GM23338 (cell line): ENCODE measurements at regions not wholly inside any gene's neighbourhood (a gene's known extent, or its start where the extent isn't known, plus 50 kb on each side); places are given as distances from the start of the nearest gene placed in this dataset.

Experiments
- ATAC-seq: fragments of 200-7000 bp; cut with Tn5 transposase; 3 replicates; pipeline ENCODE4 v1.9.1; 2020
- DNase-seq: peaks from one replicate; pipeline ENCODE4 v3.0.0-alpha.2; 2015; ENCODE audit warnings: low spot score
- H2AFZ ChIP-seq: fragments of 200-600 bp; sonication (generic); 2 replicates; pipeline ENCODE4 v1.8.0; 2016; ENCODE audit warnings: antibody characterized with exemption, mild to moderate bottlenecking, moderate library complexity
- H3F3A ChIP-seq: fragments of 200-600 bp; sonication (generic); replicated peaks from 2 replicates; pipeline ENCODE4 v1.8.0; 2017; ENCODE audit warnings: antibody characterized with exemption, mixed run types, low read depth
- H3K27ac ChIP-seq: fragments of 200-600 bp; sonication (generic); 2 replicates; pipeline ENCODE4 v1.6.1; 2016; ENCODE audit warnings: low read depth
- H3K27me3 ChIP-seq: fragments of 200-600 bp; sonication (generic); 2 replicates; pipeline ENCODE4 v1.8.0; 2016; ENCODE audit warnings: mild to moderate bottlenecking, mixed run types, moderate library complexity; ENCODE audit not compliant: insufficient read depth
- H3K36me3 ChIP-seq: fragments of 200-600 bp; sonication (generic); 2 replicates; pipeline ENCODE4 v1.8.0; 2016; ENCODE audit warnings: mild to moderate bottlenecking; ENCODE audit not compliant: insufficient read depth
- H3K4me1 ChIP-seq: fragments of 200-600 bp; sonication (generic); 2 replicates; pipeline ENCODE4 v1.8.0; 2016; ENCODE audit warnings: mild to moderate bottlenecking, moderate library complexity; ENCODE audit not compliant: insufficient read depth
- H3K4me2 ChIP-seq: fragments of 200-600 bp; sonication (generic); 2 replicates; pipeline ENCODE4 v1.7.1; 2017; ENCODE audit warnings: mixed run types
- H3K4me3 ChIP-seq: fragments of 200-600 bp; sonication (generic); 2 replicates; pipeline ENCODE4 v1.6.1; 2016; ENCODE audit warnings: mixed run types
- H3K79me2 ChIP-seq: fragments of 200-600 bp; sonication (generic); replicated peaks from 2 replicates; pipeline ENCODE4 v1.8.0; 2017; ENCODE audit warnings: mild to moderate bottlenecking; ENCODE audit not compliant: insufficient read depth
- H3K9me2 ChIP-seq: fragments of 200-600 bp; sonication (generic); 2 replicates; pipeline ENCODE4 v1.8.0; 2017; ENCODE audit not compliant: insufficient read depth
- H4K20me1 ChIP-seq: fragments of 200-600 bp; sonication (generic); replicated peaks from 2 replicates; pipeline ENCODE4 v1.8.0; 2017; ENCODE audit warnings: mild to moderate bottlenecking; ENCODE audit not compliant: insufficient read depth
- H3K27ac Mint-ChIP-seq: 2 replicates; pipeline ENCODE4 v1.8.0; 2020; ENCODE audit warnings: inconsistent platforms, mild to moderate bottlenecking, moderate library complexity, mixed read lengths
- H3K27me3 Mint-ChIP-seq: 3 replicates; pipeline ENCODE4 v1.8.0; 2022; ENCODE audit warnings: low read depth, mild to moderate bottlenecking, moderate library complexity, mixed read lengths, inconsistent platforms; ENCODE audit not compliant: insufficient read depth, poor library complexity
- H3K36me3 Mint-ChIP-seq: 3 replicates; pipeline ENCODE4 v1.8.0; 2021; ENCODE audit warnings: low read depth, mild to moderate bottlenecking, inconsistent platforms, moderate library complexity, mixed read lengths
- H3K4me1 Mint-ChIP-seq: 3 replicates; pipeline ENCODE4 v1.8.0; 2020; ENCODE audit warnings: mild to moderate bottlenecking, inconsistent platforms, mixed read lengths
- H3K4me3 Mint-ChIP-seq: 3 replicates; pipeline ENCODE4 v1.8.0; 2021; ENCODE audit warnings: moderate library complexity, mild to moderate bottlenecking, inconsistent platforms, mixed read lengths
- H3K9me3 Mint-ChIP-seq: 3 replicates; pipeline ENCODE4 v1.8.0; 2020; ENCODE audit warnings: moderate library complexity, mild to moderate bottlenecking, inconsistent platforms, mixed read lengths
- CREB1 ChIP-seq: fragments of 250-450 bp; sonication (Bioruptor Pico); IDR thresholded peaks from 2 replicates; pipeline ENCODE4 v1.5.0; 2020; ENCODE audit warnings: low read depth, mild to moderate bottlenecking, moderate library complexity
- CTCF ChIP-seq, 2 experiments: fragments of 200-600 bp in 1 of 2; sonication (generic) in 1 of 2; conservative IDR thresholded peaks; 2 replicates each; pipeline versions ENCODE4 v1.5.1 to v1.6.1; 2016 to 2017; ENCODE audit warnings: antibody characterized with exemption in 2 of 2, low read depth in 2 of 2, mild to moderate bottlenecking in 2 of 2, moderate library complexity in 1 of 2
- ETS1 ChIP-seq: IDR thresholded peaks from 2 replicates; pipeline ENCODE4 v1.6.1; 2016; ENCODE audit warnings: antibody characterized with exemption
- EZH2phosphoT487 ChIP-seq: fragments of 200-600 bp; sonication (generic); IDR thresholded peaks from one replicate; pipeline ENCODE4 v1.8.1; 2018; ENCODE audit warnings: antibody characterized with exemption; ENCODE audit not compliant: unreplicated experiment
- NANOG ChIP-seq: IDR thresholded peaks from 2 replicates; pipeline ENCODE4 v1.6.1; 2016; ENCODE audit warnings: antibody characterized with exemption, borderline replicate concordance
- POLR2AphosphoS5 ChIP-seq: IDR thresholded peaks from 2 replicates; pipeline ENCODE4 v1.6.1; 2016; ENCODE audit warnings: antibody characterized with exemption, low read depth
- REST ChIP-seq: IDR thresholded peaks from one replicate; pipeline ENCODE4 v1.6.1; 2018; ENCODE audit warnings: antibody characterized with exemption; ENCODE audit not compliant: unreplicated experiment
- STAT1 ChIP-seq: IDR thresholded peaks from one replicate; pipeline ENCODE4 v1.6.1; 2016; ENCODE audit warnings: antibody characterized with exemption; ENCODE audit not compliant: unreplicated experiment
- ZNF331 ChIP-seq: fragments of 250-450 bp; sonication (Bioruptor Pico); IDR thresholded peaks from 2 replicates; pipeline ENCODE4 v1.5.0; 2020; ENCODE audit warnings: low read depth, mild to moderate bottlenecking, moderate library complexity

- no peak for TF ChIP-seq ETS1
- no peak for TF ChIP-seq REST
- TF ChIP-seq NANOG = no peak
- TF ChIP-seq STAT1 = no peak
- TF ChIP-seq CREB1 = no peak
- no peak for TF ChIP-seq ZNF331 (CRISPR knock-in tag)
Measured at GRCh38 chr12:69036999-69037398, 104.0 kb upstream of the CPM start (continued).

- Histone ChIP-seq H4K20me1 (no peaks in the 10 kb centered on the region), H3K4me3 (no peak overlapping the region), H3F3A (no peaks in the 10 kb centered on the region), H3K36me3 (no peaks in the 10 kb centered on the region), H3K27me3 (no peaks in the 10 kb centered on the region), H3K4me1 (no peaks in the 10 kb centered on the region), H2AFZ (no peak overlapping the region), H3K9me2 (no peaks in the 10 kb centered on the region), H3K79me2 (no peaks in the 10 kb centered on the region), H3K4me2 (no peak overlapping the region), H3K27ac (no peak overlapping the region)
- H3K36me3 Mint-ChIP-seq = no peaks in the 10 kb centered on the region
- peaks cover 3% of the 10 kb centered on the region for H3K4me1 Mint-ChIP-seq
- ATAC-seq (no peak), DNase-seq (no peak)
- H3K9me3 Mint-ChIP-seq = no peaks in the 10 kb centered on the region
- no peaks in the 10 kb centered on the region for H3K27me3 Mint-ChIP-seq
- no peak overlapping the region for H3K27ac Mint-ChIP-seq
- H3K4me3 Mint-ChIP-seq = no peak overlapping the region
- TF ChIP-seq POLR2AphosphoS5 = no peak
- TF ChIP-seq CTCF (conservative IDR thresholded peaks at IDR 0.05; ENCODE audit: low read depth in 2 of 2) = no peak
- TF ChIP-seq ETS1 = no peak
- TF ChIP-seq CREB1 = no peak
- TF ChIP-seq ZNF331 (CRISPR knock-in tag) = no peak
- no peak for TF ChIP-seq REST
- no peak for TF ChIP-seq EZH2phosphoT487
- TF ChIP-seq STAT1 = no peak
Measured at GRCh38 chr12:69039911-69040310, 106.9 kb upstream of the CPM start.
